ENCODE measurements at regions not wholly inside any gene's neighbourhood (a gene's known extent, or its start where the extent isn't known, plus 50 kb on each side); places are given as distances from the start of the nearest gene placed in this dataset.

- no peak overlapping the region for H3K27ac ChIP-seq (ENCODE audit: low read depth, low read length)
- no peaks in the 10 kb centered on the region for H3K36me3 ChIP-seq (ENCODE audit: control insufficient read depth in 1 of 2, insufficient read depth in 2 of 2, low read length in 2 of 2)
- H3K9me3 ChIP-seq (ENCODE audit: control insufficient read depth in 1 of 2, low read length in 2 of 2) = no peaks in the 10 kb centered on the region
- no peaks in the 10 kb centered on the region for H3K27me3 ChIP-seq (ENCODE audit: control insufficient read depth in 1 of 2, insufficient read depth in 2 of 2, low read length in 2 of 2)
- H3K4me1 ChIP-seq (ENCODE audit: control insufficient read depth in 1 of 2, insufficient read depth in 2 of 2, low read length in 2 of 2) = no peaks in the 10 kb centered on the region
- no peak overlapping the region for H3K9ac ChIP-seq (ENCODE audit: low read depth in 1 of 2, low read length in 2 of 2)
- no peak overlapping the region for H3K4me3 ChIP-seq (ENCODE audit: low read depth in 1 of 2, low read length in 2 of 2)
These were observed 368.4 kb upstream of the SLC8A1 start for GRCh38 chr2:40820319-40820718.

GRCh38 chr2:40823478-40823877, 371.6 kb upstream of the SLC8A1 start:
- H3K4me3 ChIP-seq (ENCODE audit: low read depth in 1 of 2, low read length in 2 of 2) = no peak overlapping the region
- no peak overlapping the region for H3K9ac ChIP-seq (ENCODE audit: low read depth in 1 of 2, low read length in 2 of 2)
- no peaks in the 10 kb centered on the region for H3K9me3 ChIP-seq (ENCODE audit: control insufficient read depth in 1 of 2, low read length in 2 of 2)
- H3K27ac ChIP-seq (ENCODE audit: low read depth, low read length) = no peak overlapping the region
- H3K4me1 ChIP-seq (ENCODE audit: control insufficient read depth in 1 of 2, insufficient read depth in 2 of 2, low read length in 2 of 2) = no peaks in the 10 kb centered on the region
- H3K36me3 ChIP-seq (ENCODE audit: control insufficient read depth in 1 of 2, insufficient read depth in 2 of 2, low read length in 2 of 2) = no peaks in the 10 kb centered on the region
- H3K27me3 ChIP-seq (ENCODE audit: control insufficient read depth in 1 of 2, insufficient read depth in 2 of 2, low read length in 2 of 2) = no peaks in the 10 kb centered on the region

GRCh38 chr2:40824278-40824677, 372.4 kb upstream of the SLC8A1 start:
- no peaks in the 10 kb centered on the region for H3K36me3 ChIP-seq (ENCODE audit: control insufficient read depth in 1 of 2, insufficient read depth in 2 of 2, low read length in 2 of 2)
- no peaks in the 10 kb centered on the region for H3K27me3 ChIP-seq (ENCODE audit: control insufficient read depth in 1 of 2, insufficient read depth in 2 of 2, low read length in 2 of 2)
- H3K4me3 ChIP-seq (ENCODE audit: low read depth in 1 of 2, low read length in 2 of 2) = no peak overlapping the region
- no peak overlapping the region for H3K27ac ChIP-seq (ENCODE audit: low read depth, low read length)
- no peaks in the 10 kb centered on the region for H3K4me1 ChIP-seq (ENCODE audit: control insufficient read depth in 1 of 2, insufficient read depth in 2 of 2, low read length in 2 of 2)
- H3K9me3 ChIP-seq (ENCODE audit: control insufficient read depth in 1 of 2, low read length in 2 of 2) = no peaks in the 10 kb centered on the region
- no peak overlapping the region for H3K9ac ChIP-seq (ENCODE audit: low read depth in 1 of 2, low read length in 2 of 2)

- Histone ChIP-seq H3K9me3 (ENCODE audit: control insufficient read depth in 1 of 2, low read length in 2 of 2) (no peaks in the 10 kb centered on the region), H3K4me3 (ENCODE audit: low read depth in 1 of 2, low read length in 2 of 2) (no peak overlapping the region), H3K27ac (ENCODE audit: low read depth, low read length) (no peak overlapping the region), H3K36me3 (ENCODE audit: control insufficient read depth in 1 of 2, insufficient read depth in 2 of 2, low read length in 2 of 2) (no peaks in the 10 kb centered on the region), H3K27me3 (ENCODE audit: control insufficient read depth in 1 of 2, insufficient read depth in 2 of 2, low read length in 2 of 2) (no peaks in the 10 kb centered on the region), H3K4me1 (ENCODE audit: control insufficient read depth in 1 of 2, insufficient read depth in 2 of 2, low read length in 2 of 2) (no peaks in the 10 kb centered on the region), H3K9ac (ENCODE audit: low read depth in 1 of 2, low read length in 2 of 2) (no peak overlapping the region)
These were observed 375.5 kb upstream of the SLC8A1 start for GRCh38 chr2:40827392-40827791.

GRCh38 chr2:40831321-40831873, 379.5 kb upstream of the SLC8A1 start:
- Histone ChIP-seq H3K9me3 (ENCODE audit: control insufficient read depth in 1 of 2, low read length in 2 of 2) (no peaks in the 10 kb centered on the region), H3K27ac (ENCODE audit: low read depth, low read length) (no peak overlapping the region), H3K9ac (ENCODE audit: low read depth in 1 of 2, low read length in 2 of 2) (no peak overlapping the region), H3K27me3 (ENCODE audit: control insufficient read depth in 1 of 2, insufficient read depth in 2 of 2, low read length in 2 of 2) (no peaks in the 10 kb centered on the region), H3K4me3 (ENCODE audit: low read depth in 1 of 2, low read length in 2 of 2) (no peak overlapping the region), H3K36me3 (ENCODE audit: control insufficient read depth in 1 of 2, insufficient read depth in 2 of 2, low read length in 2 of 2) (no peaks in the 10 kb centered on the region), H3K4me1 (ENCODE audit: control insufficient read depth in 1 of 2, insufficient read depth in 2 of 2, low read length in 2 of 2) (no peaks in the 10 kb centered on the region)

GRCh38 chr2:40841856-40842255, 390.0 kb upstream of the SLC8A1 start:
- Histone ChIP-seq H3K36me3 (ENCODE audit: control insufficient read depth in 1 of 2, insufficient read depth in 2 of 2, low read length in 2 of 2) (no peaks in the 10 kb centered on the region), H3K4me3 (ENCODE audit: low read depth in 1 of 2, low read length in 2 of 2) (no peak overlapping the region), H3K27ac (ENCODE audit: low read depth, low read length) (no peak overlapping the region), H3K9me3 (ENCODE audit: control insufficient read depth in 1 of 2, low read length in 2 of 2) (no peaks in the 10 kb centered on the region), H3K27me3 (ENCODE audit: control insufficient read depth in 1 of 2, insufficient read depth in 2 of 2, low read length in 2 of 2) (no peaks in the 10 kb centered on the region), H3K9ac (ENCODE audit: low read depth in 1 of 2, low read length in 2 of 2) (no peak overlapping the region), H3K4me1 (ENCODE audit: control insufficient read depth in 1 of 2, insufficient read depth in 2 of 2, low read length in 2 of 2) (no peaks in the 10 kb centered on the region)

GRCh38 chr2:40844353-40845277, 392.7 kb upstream of the SLC8A1 start:
- no peaks in the 10 kb centered on the region for H3K27me3 ChIP-seq (ENCODE audit: control insufficient read depth in 1 of 2, insufficient read depth in 2 of 2, low read length in 2 of 2)
- no peaks in the 10 kb centered on the region for H3K36me3 ChIP-seq (ENCODE audit: control insufficient read depth in 1 of 2, insufficient read depth in 2 of 2, low read length in 2 of 2)
- no peak overlapping the region for H3K4me3 ChIP-seq (ENCODE audit: low read depth in 1 of 2, low read length in 2 of 2)
- H3K4me1 ChIP-seq (ENCODE audit: control insufficient read depth in 1 of 2, insufficient read depth in 2 of 2, low read length in 2 of 2) = no peaks in the 10 kb centered on the region
- H3K9ac ChIP-seq (ENCODE audit: low read depth in 1 of 2, low read length in 2 of 2) = no peak overlapping the region
- H3K9me3 ChIP-seq (ENCODE audit: control insufficient read depth in 1 of 2, low read length in 2 of 2) = no peaks in the 10 kb centered on the region
- H3K27ac ChIP-seq (ENCODE audit: low read depth, low read length) = no peak overlapping the region

- Histone ChIP-seq H3K9me3 (ENCODE audit: control insufficient read depth in 1 of 2, low read length in 2 of 2) (no peaks in the 10 kb centered on the region), H3K9ac (ENCODE audit: low read depth in 1 of 2, low read length in 2 of 2) (no peak overlapping the region), H3K4me3 (ENCODE audit: low read depth in 1 of 2, low read length in 2 of 2) (no peak overlapping the region), H3K4me1 (ENCODE audit: control insufficient read depth in 1 of 2, insufficient read depth in 2 of 2, low read length in 2 of 2) (no peaks in the 10 kb centered on the region), H3K36me3 (ENCODE audit: control insufficient read depth in 1 of 2, insufficient read depth in 2 of 2, low read length in 2 of 2) (no peaks in the 10 kb centered on the region), H3K27ac (ENCODE audit: low read depth, low read length) (no peak overlapping the region), H3K27me3 (ENCODE audit: control insufficient read depth in 1 of 2, insufficient read depth in 2 of 2, low read length in 2 of 2) (no peaks in the 10 kb centered on the region)
These were observed 399.8 kb upstream of the SLC8A1 start for GRCh38 chr2:40851661-40852060.

GRCh38 chr2:40859617-40860016, 407.7 kb upstream of the SLC8A1 start:
- H3K27me3 ChIP-seq (ENCODE audit: control insufficient read depth in 1 of 2, insufficient read depth in 2 of 2, low read length in 2 of 2) = no peaks in the 10 kb centered on the region
- H3K36me3 ChIP-seq (ENCODE audit: control insufficient read depth in 1 of 2, insufficient read depth in 2 of 2, low read length in 2 of 2) = no peaks in the 10 kb centered on the region
- no peaks in the 10 kb centered on the region for H3K4me1 ChIP-seq (ENCODE audit: control insufficient read depth in 1 of 2, insufficient read depth in 2 of 2, low read length in 2 of 2)
- no peak overlapping the region for H3K27ac ChIP-seq (ENCODE audit: low read depth, low read length)
- no peaks in the 10 kb centered on the region for H3K9me3 ChIP-seq (ENCODE audit: control insufficient read depth in 1 of 2, low read length in 2 of 2)
- no peak overlapping the region for H3K4me3 ChIP-seq (ENCODE audit: low read depth in 1 of 2, low read length in 2 of 2)
- no peak overlapping the region for H3K9ac ChIP-seq (ENCODE audit: low read depth in 1 of 2, low read length in 2 of 2)

GRCh38 chr2:40867829-40868228, 415.9 kb upstream of the SLC8A1 start:
- Histone ChIP-seq H3K27me3 (ENCODE audit: control insufficient read depth in 1 of 2, insufficient read depth in 2 of 2, low read length in 2 of 2) (no peaks in the 10 kb centered on the region), H3K4me1 (ENCODE audit: control insufficient read depth in 1 of 2, insufficient read depth in 2 of 2, low read length in 2 of 2) (no peaks in the 10 kb centered on the region), H3K4me3 (ENCODE audit: low read depth in 1 of 2, low read length in 2 of 2) (no peak overlapping the region), H3K9ac (ENCODE audit: low read depth in 1 of 2, low read length in 2 of 2) (no peak overlapping the region), H3K27ac (ENCODE audit: low read depth, low read length) (no peak overlapping the region), H3K9me3 (ENCODE audit: control insufficient read depth in 1 of 2, low read length in 2 of 2) (no peaks in the 10 kb centered on the region), H3K36me3 (ENCODE audit: control insufficient read depth in 1 of 2, insufficient read depth in 2 of 2, low read length in 2 of 2) (no peaks in the 10 kb centered on the region)
